Left lobe of liver (tissue), 2 donors: ENCODE measurements at regions not wholly inside any gene's neighbourhood (a gene's known extent, or its start where the extent isn't known, plus 50 kb on each side); places are given as distances from the start of the nearest gene placed in this dataset.
A peak's percentile ranks its signal among the peaks of the same experiment; 100 is the strongest.

Experiments used
- ATAC-seq: fragments of 200-7000 bp; cut with Tn5 transposase; one replicate; pipeline ENCODE4 v1.9.1; 2020; ENCODE audit warnings: mild to moderate bottlenecking, moderate library complexity
- DNase-seq: peaks from one replicate; pipeline ENCODE4 v3.0.0-alpha.2; 2020; ENCODE audit warnings: low spot score
- donor health status: DM: no; HTN: no; CAD: no; lungs with moderate emphysema.
- donor health status: DM: no; HTN: yes; CAD: no.

GRCh38 chr20:58071298-58071697, 157.2 kb downstream of the ANKRD60 start:
- no peak for ATAC-seq
- no peak for DNase-seq

- no peak for ATAC-seq
Measured at GRCh38 chr20:58070664-58071196, 157.7 kb downstream of the ANKRD60 start.

GRCh38 chr20:58069796-58070663, 158.4 kb downstream of the ANKRD60 start:
- DNase-seq, result no peak
- no peak for ATAC-seq

More at GRCh38 chr20:58070664-58071196, 157.7 kb downstream of the ANKRD60 start:
- peak; percentile 24 for DNase-seq

- ATAC-seq, result no peak
Measured at GRCh38 chr20:58069207-58069606, 159.2 kb downstream of the ANKRD60 start.

GRCh38 chr20:58065508-58066361, 162.7 kb downstream of the ANKRD60 start:
- DNase-seq, result peak; percentile 18
- ATAC-seq, result no peak

More at GRCh38 chr20:58069207-58069606, 159.2 kb downstream of the ANKRD60 start:
- no peak for DNase-seq

GRCh38 chr20:58064411-58065010, 163.9 kb downstream of the ANKRD60 start:
- DNase-seq, result peak; percentile 23
- no peak for ATAC-seq

- no peak for ATAC-seq
- DNase-seq, result peak; percentile 14
Measured at GRCh38 chr20:58059260-58059544, 169.3 kb downstream of the ANKRD60 start.

- DNase-seq (no peak), ATAC-seq (no peak)
Measured at GRCh38 chr20:58058421-58059259, 169.8 kb downstream of the ANKRD60 start.

GRCh38 chr20:58056921-58057686, 171.3 kb downstream of the ANKRD60 start:
- DNase-seq, result no peak
- no peak for ATAC-seq

- ATAC-seq (no peak), DNase-seq (no peak)
Measured at GRCh38 chr20:58056021-58056591, 172.3 kb downstream of the ANKRD60 start.

GRCh38 chr20:58054780-58055373, 173.6 kb downstream of the ANKRD60 start:
- DNase-seq, result peak; percentile 48
- ATAC-seq, result peak; percentile 51

GRCh38 chr20:58054082-58054779, 174.2 kb downstream of the ANKRD60 start:
- DNase-seq, result no peak
- no peak for ATAC-seq

GRCh38 chr20:58053391-58054055, 174.9 kb downstream of the ANKRD60 start:
- ATAC-seq, result no peak

GRCh38 chr20:58051367-58051766, 177.1 kb downstream of the ANKRD60 start:
- no peak for DNase-seq
- ATAC-seq, result no peak

More at GRCh38 chr20:58053391-58054055, 174.9 kb downstream of the ANKRD60 start:
- DNase-seq, result no peak

GRCh38 chr20:58048096-58048702, 180.3 kb downstream of the ANKRD60 start:
- DNase-seq (no peak), ATAC-seq (no peak)

GRCh38 chr20:58046311-58046710, 182.1 kb downstream of the ANKRD60 start:
- DNase-seq (no peak), ATAC-seq (no peak)

GRCh38 chr20:58045579-58045978, 182.9 kb downstream of the ANKRD60 start:
- no peak for ATAC-seq
- no peak for DNase-seq
